K562 (cell line): ENCODE measurements at regions not wholly inside any gene's neighbourhood (a gene's known extent, or its start where the extent isn't known, plus 50 kb on each side); places are given as distances from the start of the nearest gene placed in this dataset.
"Not testable (repeated sequence)": the region's sequence is repeated elsewhere in the genome, so short reads cannot be mapped to it uniquely, and the experiment has no call there.

Source experiments
- E4F1 ChIP-seq: fragments of 250-450 bp; sonication (Bioruptor Pico); IDR thresholded peaks from 2 replicates; pipeline ENCODE4 v1.5.0; 2021; ENCODE audit warnings: mild to moderate bottlenecking, borderline replicate concordance
- TAF1 ChIP-seq: IDR thresholded peaks from 2 replicates; pipeline ENCODE4 v1.6.1; 2011; ENCODE audit warnings: mild to moderate bottlenecking, low read length, moderate library complexity; ENCODE audit not compliant: insufficient read depth, control insufficient read depth, severe bottlenecking; ENCODE audit errors: extremely low read depth
- ZFP36 ChIP-seq: fragments of 150-350 bp; IDR thresholded peaks from 2 replicates; pipeline ENCODE4 v1.6.1; 2018; ENCODE audit warnings: low read length, low read depth; ENCODE audit not compliant: partially characterized antibody

- TF ChIP-seq ZFP36, E4F1, TAF1: not testable (repeated sequence)
Measured at GRCh38 chr3:127086591-127086990, 103.7 kb downstream of the PLXNA1 start.
